OCI-LY1 (cell line): ENCODE measurements at regions not wholly inside any gene's neighbourhood (a gene's known extent, or its start where the extent isn't known, plus 50 kb on each side); places are given as distances from the start of the nearest gene placed in this dataset.

Experiments used
- H2AFZ ChIP-seq: fragments of 200-600 bp; sonication (generic), shearing (Covaris generic); 2 replicates; pipeline ENCODE4 v1.6.0; 2014; ENCODE audit warnings: antibody characterized with exemption, mild to moderate bottlenecking, low read length
- H3F3A ChIP-seq: fragments of 200-600 bp; sonication (generic), shearing (Covaris generic); 2 replicates; pipeline ENCODE4 v1.6.0; 2014; ENCODE audit warnings: mild to moderate bottlenecking, antibody characterized with exemption, low read length, moderate library complexity; ENCODE audit not compliant: insufficient read depth
- H3K27ac ChIP-seq: fragments of 200-600 bp; sonication (generic); 2 replicates; pipeline ENCODE4 v1.5.1; 2014; ENCODE audit warnings: low read length, mixed run types, mild to moderate bottlenecking, low read depth; ENCODE audit not compliant: poor library complexity, severe bottlenecking
- H3K27me3 ChIP-seq: fragments of 200-600 bp; sonication (generic); 2 replicates; pipeline ENCODE4 v1.6.0; 2014; ENCODE audit warnings: antibody characterized with exemption, mild to moderate bottlenecking, low read length, moderate library complexity; ENCODE audit not compliant: insufficient read depth
- H3K36me3 ChIP-seq: fragments of 200-600 bp; sonication (generic); 2 replicates; pipeline ENCODE4 v1.6.1; 2014; ENCODE audit warnings: mild to moderate bottlenecking, antibody characterized with exemption, low read length, moderate library complexity, mixed read lengths; ENCODE audit not compliant: insufficient read depth
- H3K4me1 ChIP-seq: fragments of 200-600 bp; sonication (generic); 2 replicates; pipeline ENCODE4 v1.5.1; 2014; ENCODE audit warnings: mild to moderate bottlenecking, low read length, moderate library complexity; ENCODE audit not compliant: insufficient read depth, severe bottlenecking
- H3K4me2 ChIP-seq: fragments of 200-600 bp; sonication (generic), shearing (Covaris generic); 2 replicates; pipeline ENCODE4 v1.6.1; 2014; ENCODE audit warnings: low read length
- H3K4me3 ChIP-seq: fragments of 200-600 bp; sonication (generic); 2 replicates; pipeline ENCODE4 v1.5.1; 2014; ENCODE audit warnings: low read length, low read depth, mild to moderate bottlenecking, mixed read lengths; ENCODE audit not compliant: poor library complexity, severe bottlenecking
- H3K79me2 ChIP-seq: fragments of 200-600 bp; shearing (Covaris generic); 2 replicates; pipeline ENCODE4 v1.6.1; 2016; ENCODE audit warnings: mixed run types, low read length, mixed read lengths; ENCODE audit not compliant: insufficient read depth
- H3K9ac ChIP-seq: fragments of 200-600 bp; sonication (generic), shearing (Covaris generic); 2 replicates; pipeline ENCODE4 v1.6.1; 2014; ENCODE audit warnings: mild to moderate bottlenecking, low read length, mixed read lengths
- H3K9me2 ChIP-seq: fragments of 200-600 bp; sonication (generic), shearing (Covaris generic); 2 replicates; pipeline ENCODE4 v1.6.1; 2014; ENCODE audit warnings: low read depth, mild to moderate bottlenecking, low read length, mixed read lengths
- H3K9me3 ChIP-seq: fragments of 200-600 bp; shearing (Covaris generic); 2 replicates; pipeline ENCODE4 v1.6.1; 2014; ENCODE audit warnings: low read length, mixed read lengths
- H4K20me1 ChIP-seq: fragments of 200-600 bp; sonication (generic), shearing (Covaris generic); 2 replicates; pipeline ENCODE4 v1.6.0; 2016; ENCODE audit warnings: mild to moderate bottlenecking, low read length; ENCODE audit not compliant: insufficient read depth
- CTCF ChIP-seq: fragments of 200-600 bp; sonication (generic), shearing (Covaris generic); IDR thresholded peaks from 2 replicates; pipeline ENCODE4 v1.5.1; 2017; ENCODE audit warnings: mild to moderate bottlenecking, antibody characterized with exemption, low read length, moderate library complexity, mixed read lengths
- EZH2 ChIP-seq: fragments of 200-600 bp; sonication (generic), shearing (Covaris generic); IDR thresholded peaks from 2 replicates; pipeline ENCODE4 v1.8.0; 2017; ENCODE audit warnings: borderline replicate concordance, mixed run types, mild to moderate bottlenecking, antibody characterized with exemption, low read length, moderate library complexity, mixed read lengths

GRCh38 chr6:3944246-3944645 is 95.1 kb downstream of the FAM50B start:
- no peak overlapping the region for H3K4me2 ChIP-seq
- H3K79me2 ChIP-seq: no peaks in the 10 kb centered on the region
- 0 out of 2 replicates have a peak, but pooled peaks cover 3% of the 10 kb centered on the region for H3K27me3 ChIP-seq
- no peaks in the 10 kb centered on the region for H3K4me1 ChIP-seq
- no peaks in the 10 kb centered on the region for H3K36me3 ChIP-seq
- H2AFZ ChIP-seq: no peak overlapping the region
- no peak overlapping the region for H3K4me3 ChIP-seq
- H3K27ac ChIP-seq: no peak overlapping the region
- no peaks in the 10 kb centered on the region for H3F3A ChIP-seq
- no peaks in the 10 kb centered on the region for H4K20me1 ChIP-seq
- no peaks in the 10 kb centered on the region for H3K9me2 ChIP-seq
- no peak for TF ChIP-seq CTCF
- no peak for TF ChIP-seq EZH2
- no peaks in the 10 kb centered on the region for H3K9me3 ChIP-seq
- no peak overlapping the region for H3K9ac ChIP-seq

GRCh38 chr6:3946778-3947177 is 97.6 kb downstream of the FAM50B start:
- Histone ChIP-seq H3K36me3 (no peaks in the 10 kb centered on the region), H3K4me1 (no peaks in the 10 kb centered on the region), H3K27me3 (0 out of 2 replicates have a peak, but pooled peaks cover 3% of the 10 kb centered on the region), H4K20me1 (no peaks in the 10 kb centered on the region), H3K9ac (no peak overlapping the region), H2AFZ (no peak overlapping the region), H3K79me2 (no peaks in the 10 kb centered on the region), H3F3A (no peaks in the 10 kb centered on the region), H3K27ac (no peak overlapping the region), H3K4me3 (no peak overlapping the region), H3K4me2 (no peak overlapping the region), H3K9me2 (no peaks in the 10 kb centered on the region), H3K9me3 (no peaks in the 10 kb centered on the region)
- TF ChIP-seq EZH2 (no peak), CTCF (no peak)

GRCh38 chr6:3948866-3949265 is 99.7 kb downstream of the FAM50B start:
- Histone ChIP-seq H2AFZ (no peak overlapping the region), H3K9me2 (no peaks in the 10 kb centered on the region), H3K79me2 (no peaks in the 10 kb centered on the region), H3K9ac (no peak overlapping the region), H3K36me3 (no peaks in the 10 kb centered on the region), H3K4me1 (no peaks in the 10 kb centered on the region), H3K4me2 (no peak overlapping the region), H4K20me1 (no peaks in the 10 kb centered on the region), H3K27me3 (0 out of 2 replicates have a peak, but pooled peaks cover 3% of the 10 kb centered on the region), H3F3A (no peaks in the 10 kb centered on the region), H3K27ac (no peak overlapping the region), H3K4me3 (no peak overlapping the region), H3K9me3 (no peaks in the 10 kb centered on the region)
- TF ChIP-seq CTCF (no peak), EZH2 (no peak)
